GM12878 (cell line): ENCODE measurements at regions not wholly inside any gene's neighbourhood (a gene's known extent, or its start where the extent isn't known, plus 50 kb on each side); places are given as distances from the start of the nearest gene placed in this dataset.
"Not testable (repeated sequence)": the region's sequence is repeated elsewhere in the genome, so short reads cannot be mapped to it uniquely, and the experiment has no call there.

ENCODE experiments used
- ATAC-seq: fragments of 200-7000 bp; cut with Tn5 transposase; 3 replicates; pipeline ENCODE4 v1.9.1; 2020; ENCODE audit warnings: mild to moderate bottlenecking, moderate library complexity
- BruUV-seq: library from RNA; stranded (reverse); fragments of 400-500 nt; replicated peaks from 2 replicates; lab custom pipeline; 2021; lab: Mats Ljungman, UMichigan
- CTCF ChIA-PET: fragments of 300-600 bp; sonication (Branson Sonifier 250); formaldehyde crosslinking; extraction: SDS; loops from one replicate; lab custom pipeline; 2021; ENCODE audit warnings: inconsistent platforms; lab: Yijun Ruan, JAX
- POLR2A ChIA-PET: fragments of 350-600 bp; formaldehyde crosslinking; extraction: SDS; loops from one replicate; lab custom pipeline; 2021; ENCODE audit warnings: inconsistent platforms; lab: Charles Lee
- RAD21 ChIA-PET: fragments of 300-600 bp; sonication (Branson Sonifier 250); formaldehyde crosslinking; loops from one replicate; lab custom pipeline; 2023; ENCODE audit warnings: antibody characterized with exemption; ENCODE audit not compliant: unreplicated experiment; lab: Charles Lee
- SMC1A ChIA-PET: fragments of 300-600 bp; sonication (Branson Sonifier 250); formaldehyde crosslinking; loops from one replicate; lab custom pipeline; 2023; ENCODE audit not compliant: unreplicated experiment, uncharacterized antibody; lab: Charles Lee
- DNase-seq: peaks from one replicate; pipeline ENCODE4 v3.0.0-alpha.2; 2011; ENCODE audit warnings: low read depth, low spot score
- FAIRE-seq: peaks from 3 replicates; lab custom pipeline; 2011; peaks lifted over from hg19 to GRCh38; lab: Jason Lieb, UNC
- H2AFZ ChIP-seq: 2 replicates; pipeline ENCODE4 v1.6.0; 2011; ENCODE audit warnings: low read depth, low read length, control low read depth; ENCODE audit not compliant: control insufficient read depth
- H3K27ac ChIP-seq: 2 replicates; pipeline ENCODE4 v1.5.1; 2011; ENCODE audit warnings: control low read depth; ENCODE audit not compliant: control insufficient read depth, insufficient read depth
- H3K27me3 ChIP-seq, 2 experiments: replicated peaks in 1 of 2; 2 replicates each; pipeline versions ENCODE4 v1.6.0 to v1.6.1; 2011; ENCODE audit warnings: low read length in 1 of 2; ENCODE audit not compliant: control insufficient read depth in 2 of 2, insufficient read depth in 2 of 2
- H3K36me3 ChIP-seq, 2 experiments: 2 replicates each; pipeline ENCODE4 v1.5.1; 2011; ENCODE audit warnings: low read length in 1 of 2; ENCODE audit not compliant: control insufficient read depth in 2 of 2, insufficient read depth in 2 of 2
- H3K4me1 ChIP-seq: 2 replicates; pipeline ENCODE4 v1.6.1; 2011; ENCODE audit warnings: mild to moderate bottlenecking, low read length, moderate library complexity, mixed read lengths; ENCODE audit not compliant: control insufficient read depth, insufficient read depth
- H3K4me2 ChIP-seq: 2 replicates; pipeline ENCODE4 v1.6.0; 2011; ENCODE audit warnings: control low read depth; ENCODE audit not compliant: control insufficient read depth, insufficient read depth
- H3K4me3 ChIP-seq: fragments of 200-600 bp; sonication (generic); 2 replicates; pipeline ENCODE4 v1.5.1; 2016
- H3K79me2 ChIP-seq: 2 replicates; pipeline ENCODE4 v1.6.0; 2011; ENCODE audit warnings: low read length; ENCODE audit not compliant: control insufficient read depth, insufficient read depth
- H3K9ac ChIP-seq: 2 replicates; pipeline ENCODE4 v1.8.0; 2011; ENCODE audit warnings: low read length, control low read depth, mixed read lengths; ENCODE audit not compliant: control insufficient read depth, insufficient read depth
- H3K9me3 ChIP-seq: replicated peaks from 3 replicates; pipeline ENCODE4 v1.5.1; 2011; ENCODE audit warnings: mild to moderate bottlenecking, low read length; ENCODE audit not compliant: control insufficient read depth, insufficient read depth
- H4K20me1 ChIP-seq: 2 replicates; pipeline ENCODE4 v1.6.0; 2011; ENCODE audit not compliant: control insufficient read depth, insufficient read depth
- BMI1 ChIP-seq: fragments of 450-650 bp; IDR thresholded peaks from 2 replicates; pipeline ENCODE4 v1.6.1; 2016; ENCODE audit warnings: mild to moderate bottlenecking, moderate library complexity, borderline replicate concordance
- EP300 ChIP-seq, 2 experiments: fragments of 150-350 bp in 1 of 2; IDR thresholded peaks; 2 replicates each; pipeline ENCODE4 v1.6.1; 2011 to 2012; ENCODE audit warnings: low read depth in 2 of 2, low read length in 2 of 2, borderline replicate concordance in 1 of 2, improper control_type of control experiment in 1 of 2, inconsistent platforms in 1 of 2; ENCODE audit not compliant: control insufficient read depth in 1 of 2
- JUND ChIP-seq: IDR thresholded peaks from 2 replicates; pipeline ENCODE4 v1.6.1; 2012; ENCODE audit warnings: low read depth, mild to moderate bottlenecking, low read length, improper control_type of control experiment, moderate library complexity
- KDM1A ChIP-seq: fragments of 200-600 bp; sonication (generic); IDR thresholded peaks from 2 replicates; pipeline ENCODE4 v1.6.1; 2016; ENCODE audit warnings: borderline replicate concordance
- NFYA ChIP-seq: IDR thresholded peaks from 2 replicates; pipeline ENCODE4 v1.6.1; 2011; ENCODE audit warnings: low read depth, mild to moderate bottlenecking, low read length, improper control_type of control experiment, borderline replicate concordance
- SIN3A ChIP-seq: IDR thresholded peaks from 2 replicates; pipeline ENCODE4 v1.6.1; 2012; ENCODE audit warnings: low read depth, low read length, improper control_type of control experiment
- STAT1 ChIP-seq: fragments of 450-650 bp; conservative IDR thresholded peaks from 2 replicates; pipeline ENCODE4 v1.6.1; 2014; ENCODE audit warnings: antibody characterized with exemption, mild to moderate bottlenecking
- TAF1 ChIP-seq: IDR thresholded peaks from 2 replicates; pipeline ENCODE4 v1.6.1; 2011; ENCODE audit warnings: mild to moderate bottlenecking, low read depth, low read length, borderline replicate concordance
- TCF12 ChIP-seq: IDR thresholded peaks from 2 replicates; pipeline ENCODE4 v1.6.1; 2011; ENCODE audit warnings: low read depth, mild to moderate bottlenecking, low read length
- ZNF207 ChIP-seq: fragments of 450-650 bp; IDR thresholded peaks from 2 replicates; pipeline ENCODE4 v1.6.1; 2014; ENCODE audit warnings: antibody characterized with exemption, mild to moderate bottlenecking, borderline replicate concordance
- WGBS: methylation state at CpG from one replicate; pipeline ENCODE4 v1.1.6; 2016; ENCODE audit warnings: low lambda C conversion rate; ENCODE audit not compliant: insufficient replicate concordance, insufficient coverage; ENCODE audit errors: missing lambda C conversion rate; 5-methylcytosine and 5-hydroxymethylcytosine counted together
- in situ Hi-C: fragments of 300-500 bp; cut with MboI; formaldehyde crosslinking; loops from 9 replicates; pipeline ENCODE4 v1.14.3; 2018; ENCODE audit warnings: mixed read lengths
- intact Hi-C: fragments of 100-400 bp; cut with micrococcal nuclease; formaldehyde crosslinking; loops from one replicate; pipeline ENCODE4 v1.14.2; 2022; ENCODE audit not compliant: unreplicated experiment

DNA sequence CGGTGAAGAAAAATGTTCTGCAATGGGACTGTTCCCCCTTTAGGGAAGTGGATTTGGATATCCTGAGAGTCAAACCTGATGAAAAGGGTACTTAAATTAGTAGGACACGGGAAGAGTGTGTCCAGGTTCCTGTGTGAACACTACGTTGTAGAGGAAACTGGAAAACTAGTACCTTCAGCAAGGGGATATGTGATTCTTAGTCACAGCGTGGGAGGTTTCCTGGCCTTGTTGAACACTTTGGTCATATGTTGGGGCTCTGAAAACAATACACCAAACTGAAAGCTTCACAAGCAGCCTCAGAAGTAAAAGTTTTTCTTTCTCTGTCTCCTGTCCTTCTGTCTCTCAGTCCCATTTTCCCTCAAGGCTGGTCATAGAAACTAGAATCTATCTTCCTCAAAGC lies 306.9 kb upstream of the GLI3 start:
- Histone ChIP-seq H3K27ac (no peak overlapping the region), H3K27me3 (no peaks in the 10 kb centered on the region), H4K20me1 (no peaks in the 10 kb centered on the region), H3K4me2 (no peak overlapping the region), H3K79me2 (no peaks in the 10 kb centered on the region), H2AFZ (no peak overlapping the region), H3K4me1 (no peaks in the 10 kb centered on the region), H3K4me3 (no peak overlapping the region), H3K9me3 (no peaks in the 10 kb centered on the region), H3K9ac (no peak overlapping the region), H3K36me3 (no peaks in the 10 kb centered on the region)
- ChIA-PET POLR2A (no interaction called here), RAD21 (no interaction called here), SMC1A (no interaction called here), CTCF (no interaction called here)
- ATAC-seq = no peak
- FAIRE-seq = no peak
- TF ChIP-seq BMI1 (no peak), TAF1 (no peak), ZNF207 (no peak), EP300 (IDR thresholded peaks at IDR 0.05; ENCODE audit: borderline replicate concordance in 1 of 2, control insufficient read depth in 1 of 2, low read depth in 2 of 2, low read length in 2 of 2) (no peak), KDM1A (no peak), TCF12 (no peak), NFYA (no peak), SIN3A (no peak), JUND (no peak), STAT1 (no peak)
- no TSS peak for BruUV-seq
- no peak for DNase-seq
- intact Hi-C loops = no loop called here
- in situ Hi-C loops = no loop called here
- WGBS = 27% methylated on average over 4 of the region's 4 CpGs

DNA sequence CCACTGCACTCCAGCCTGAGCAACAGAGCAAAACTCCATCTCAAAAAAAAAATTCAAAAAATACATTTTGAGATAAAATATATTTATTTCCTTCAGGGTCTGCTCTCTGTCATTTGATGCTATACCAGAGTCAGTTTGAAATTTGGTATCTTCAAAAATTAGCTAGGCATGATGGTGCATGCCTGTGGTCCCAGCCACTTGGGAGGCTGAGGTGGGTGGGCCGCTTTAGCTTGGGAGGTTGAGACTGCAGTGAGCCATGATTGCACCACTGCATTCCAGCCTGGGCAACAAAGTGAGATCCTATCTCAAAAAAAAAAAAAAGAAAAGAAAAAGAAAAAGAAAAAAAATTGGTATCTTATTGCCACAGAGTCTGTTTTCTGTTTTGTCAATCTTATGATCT lies 305.4 kb upstream of the GLI3 start:
- RAD21 ChIA-PET = not testable (repeated sequence)

More for the DNA sequence above, 305.4 kb upstream of the GLI3 start:
- H3K27me3 ChIP-seq, SMC1A ChIA-PET, H3K9me3 ChIP-seq, H2AFZ ChIP-seq, H3K36me3 ChIP-seq, ATAC-seq, H3K4me2 ChIP-seq, H3K4me3 ChIP-seq, H4K20me1 ChIP-seq, H3K9ac ChIP-seq, DNase-seq, intact Hi-C loops, CTCF ChIA-PET, H3K4me1 ChIP-seq, POLR2A ChIA-PET, FAIRE-seq, in situ Hi-C loops, H3K79me2 ChIP-seq, H3K27ac ChIP-seq, BruUV-seq: not testable (repeated sequence)
- 33% methylated on average over 1 of the region's 1 CpG for WGBS
